SK-N-SH (cell line): ENCODE measurements at regions not wholly inside any gene's neighbourhood (a gene's known extent, or its start where the extent isn't known, plus 50 kb on each side); places are given as distances from the start of the nearest gene placed in this dataset.

Source experiments
- CTCF ChIA-PET: fragments of 300-600, 350-600 bp; formaldehyde crosslinking; extraction: SDS; loops from one replicate; lab custom pipeline; 2021; lab: Yijun Ruan, JAX
- POLR2A ChIA-PET: fragments of 350-600 bp; sonication (Branson Sonifier 250); formaldehyde crosslinking; extraction: SDS; loops from one replicate; lab custom pipeline; 2020; ENCODE audit warnings: antibody characterized with exemption, inconsistent platforms; lab: Yijun Ruan, JAX
- DNase-seq: peaks from one replicate; pipeline ENCODE4 v3.0.0; 2012
- H2AFZ ChIP-seq: fragments of 200-600 bp; sonication (generic); 2 replicates; pipeline ENCODE4 v1.8.1; 2016; ENCODE audit warnings: antibody characterized with exemption, mild to moderate bottlenecking, low read depth
- H3F3A ChIP-seq: fragments of 200-600 bp; sonication (generic); replicated peaks from 2 replicates; pipeline ENCODE3; 2016; ENCODE audit warnings: antibody characterized with exemption, mild to moderate bottlenecking; ENCODE audit not compliant: insufficient read depth
- H3K27ac ChIP-seq, 2 experiments: fragments of 200-500 bp in 1 of 2; fragments of 200-600 bp in 1 of 2; sonication (Bioruptor generic) in 1 of 2; sonication (generic), shearing (Covaris generic) in 1 of 2; 2 replicates each; pipeline versions ENCODE4 v1.5.1 to v1.6.1; 2014 to 2016; ENCODE audit warnings: low read depth in 2 of 2, inconsistent platforms in 1 of 2, low read length in 1 of 2, mild to moderate bottlenecking in 1 of 2, mixed read lengths in 1 of 2
- H3K27me3 ChIP-seq: fragments of 200-600 bp; sonication (generic), shearing (Covaris generic); 2 replicates; pipeline ENCODE4 v1.6.1; 2016; ENCODE audit warnings: mixed run types; ENCODE audit not compliant: insufficient read depth
- H3K36me3 ChIP-seq, 2 experiments: fragments of 200-500 bp in 1 of 2; fragments of 200-600 bp in 1 of 2; sonication (Bioruptor generic) in 1 of 2; sonication (generic) in 1 of 2; replicated peaks in 1 of 2; 2 replicates each; pipeline versions ENCODE3 to v1.5.1; 2014 to 2016; ENCODE audit warnings: low read length in 1 of 2, mild to moderate bottlenecking in 1 of 2; ENCODE audit not compliant: insufficient read depth in 2 of 2, control insufficient read depth in 1 of 2
- H3K4me1 ChIP-seq, 2 experiments: fragments of 200-500 bp in 1 of 2; fragments of 200-600 bp in 1 of 2; sonication (Bioruptor generic) in 1 of 2; sonication (generic), shearing (Covaris generic) in 1 of 2; 2 replicates each; pipeline versions ENCODE4 v1.5.1 to v1.6.1; 2014 to 2016; ENCODE audit warnings: low read depth in 1 of 2, low read length in 1 of 2, mixed run types in 1 of 2; ENCODE audit not compliant: insufficient read depth in 2 of 2, control insufficient read depth in 1 of 2
- H3K4me2 ChIP-seq: fragments of 200-600 bp; sonication (generic), shearing (Covaris generic); 2 replicates; pipeline ENCODE4 v1.6.1; 2017; ENCODE audit warnings: mixed run types
- H3K4me3 ChIP-seq, 2 experiments: fragments of 200-500 bp in 1 of 2; fragments of 200-600 bp in 1 of 2; sonication (Bioruptor generic) in 1 of 2; sonication (generic), shearing (Covaris generic) in 1 of 2; 2 replicates each; pipeline versions ENCODE4 v1.5.1 to v1.8.1; 2014 to 2016; ENCODE audit warnings: low read depth in 2 of 2, inconsistent platforms in 1 of 2, low read length in 1 of 2, mild to moderate bottlenecking in 1 of 2, mixed read lengths in 1 of 2, moderate library complexity in 1 of 2
- H3K79me2 ChIP-seq: fragments of 200-600 bp; sonication (generic); 2 replicates; pipeline ENCODE4 v1.8.1; 2017; ENCODE audit warnings: mild to moderate bottlenecking; ENCODE audit not compliant: insufficient read depth
- H3K9ac ChIP-seq: fragments of 200-600 bp; sonication (generic); 2 replicates; pipeline ENCODE4 v1.6.1; 2017; ENCODE audit warnings: mixed run types
- H3K9me2 ChIP-seq: fragments of 200-600 bp; sonication (generic); 2 replicates; pipeline ENCODE4 v1.6.1; 2017; ENCODE audit warnings: mixed run types
- H3K9me3 ChIP-seq: fragments of 200-600 bp; sonication (generic); 2 replicates; pipeline ENCODE4 v1.6.1; 2017; ENCODE audit warnings: mixed run types, mild to moderate bottlenecking, moderate library complexity
- H4K20me1 ChIP-seq: fragments of 200-600 bp; sonication (generic); 2 replicates; pipeline ENCODE4 v1.6.1; 2017; ENCODE audit warnings: mild to moderate bottlenecking, mixed run types; ENCODE audit not compliant: insufficient read depth
- FOXJ3 ChIP-seq: sonication (generic); formaldehyde crosslinking; IDR thresholded peaks from 2 replicates; pipeline ENCODE4 v1.5.1; 2020; ENCODE audit warnings: mild to moderate bottlenecking, missing genetic modification reagents
- GABPA ChIP-seq: IDR thresholded peaks from 2 replicates; pipeline ENCODE4 v1.4.0; 2012; ENCODE audit warnings: low read depth, mild to moderate bottlenecking
- IRF3 ChIP-seq: fragments of 150-350 bp; IDR thresholded peaks from 2 replicates; pipeline ENCODE4 v1.6.1; 2016; ENCODE audit warnings: mild to moderate bottlenecking, low read depth, low read length
- JUND ChIP-seq: IDR thresholded peaks from 2 replicates; pipeline ENCODE4 v1.4.0; 2012
- MEF2A ChIP-seq: IDR thresholded peaks from 2 replicates; pipeline ENCODE4 v1.4.0; 2012; ENCODE audit warnings: low read depth, borderline replicate concordance
- POLR2AphosphoS5 ChIP-seq: IDR thresholded peaks from 2 replicates; pipeline ENCODE4 v1.6.1; 2012; ENCODE audit warnings: low read depth, low read length
- RCOR1 ChIP-seq: fragments of 150-350 bp; IDR thresholded peaks from 2 replicates; pipeline ENCODE4 v1.6.1; 2017; ENCODE audit warnings: antibody characterized with exemption, low read length
- RFX5 ChIP-seq: IDR thresholded peaks from 2 replicates; pipeline ENCODE4 v1.6.1; 2012; ENCODE audit warnings: mild to moderate bottlenecking, improper control_type of control experiment, low read length
- SIN3A ChIP-seq: IDR thresholded peaks from 2 replicates; pipeline ENCODE4 v1.6.1; 2012; ENCODE audit warnings: low read depth, mild to moderate bottlenecking, low read length, moderate library complexity, borderline replicate concordance
- USF2 ChIP-seq: fragments of 150-350 bp; IDR thresholded peaks from 2 replicates; pipeline ENCODE4 v1.6.1; 2017; ENCODE audit warnings: antibody characterized with exemption, low read length, low read depth, borderline replicate concordance
- YY1 ChIP-seq: IDR thresholded peaks from 2 replicates; pipeline ENCODE4 v1.4.0; 2012; ENCODE audit warnings: low read depth, mild to moderate bottlenecking
- ZBTB33 ChIP-seq: IDR thresholded peaks from 2 replicates; pipeline ENCODE4 v1.4.0; 2012; ENCODE audit warnings: low read depth, borderline replicate concordance
- WGBS: methylation state at CpG from one replicate; pipeline ENCODE4 v1.1.6; 2017; ENCODE audit warnings: low lambda C conversion rate; 5-methylcytosine and 5-hydroxymethylcytosine counted together

- no peaks in the 10 kb centered on the region for H3K9me3 ChIP-seq
- H3K27ac ChIP-seq, result no peak overlapping the region
- no peaks in the 10 kb centered on the region for H3K9me2 ChIP-seq
- no peak overlapping the region for H2AFZ ChIP-seq
- no peaks in the 10 kb centered on the region; a peak in 1 of 4 replicates for H3K4me1 ChIP-seq
- no peak overlapping the region for H3K9ac ChIP-seq
- no peak overlapping the region for H3K4me2 ChIP-seq
- DNase-seq, result no peak
- H4K20me1 ChIP-seq, result no peaks in the 10 kb centered on the region
- no peak for TF ChIP-seq IRF3
- TF ChIP-seq POLR2AphosphoS5, result no peak
- TF ChIP-seq YY1, result no peak
- TF ChIP-seq RCOR1, result no peak
- no peak for TF ChIP-seq SIN3A
- TF ChIP-seq RFX5, result no peak
- TF ChIP-seq FOXJ3 (CRISPR knock-in tag), result no peak
- POLR2A ChIA-PET, result no interaction called here
- H3F3A ChIP-seq, result no peaks in the 10 kb centered on the region
- WGBS, result 13% methylated on average over 3 of the region's 3 CpGs
- no peaks in the 10 kb centered on the region; the same call in 1 of the 2 replicates for H3K27me3 ChIP-seq
- H3K36me3 ChIP-seq, result no peaks in the 10 kb centered on the region
- H3K4me3 ChIP-seq, result no peak overlapping the region
- H3K79me2 ChIP-seq, result no peaks in the 10 kb centered on the region
- CTCF ChIA-PET, result interaction anchor here (0.8 to 1.1 kb wide), 3 partner anchors 11 to 45 kb away, joined by 3 to 4 read pairs (median 3); no protein-coding TSS in a partner anchor
Measured at GRCh38 chr2:41621563-41621962, 426.3 kb upstream of the PKDCC start.

GRCh38 chr2:41622301-41622700, 425.5 kb upstream of the PKDCC start:
- no peaks in the 10 kb centered on the region for H3K79me2 ChIP-seq
- H4K20me1 ChIP-seq, result no peaks in the 10 kb centered on the region
- no peaks in the 10 kb centered on the region for H3K36me3 ChIP-seq
- no peaks in the 10 kb centered on the region for H3F3A ChIP-seq
- TF ChIP-seq MEF2A (no peak), GABPA (no peak), ZBTB33 (no peak), JUND (no peak), USF2 (no peak)
- H3K9me3 ChIP-seq, result no peaks in the 10 kb centered on the region
- H2AFZ ChIP-seq, result no peak overlapping the region
- ChIA-PET POLR2A (no interaction called here), CTCF (interaction anchor here (0.8 to 1.3 kb wide), 3 partner anchors 11 to 1709 kb away, joined by 3 to 5 read pairs (median 3); no protein-coding TSS in a partner anchor)
- H3K9ac ChIP-seq, result no peak overlapping the region
- H3K27ac ChIP-seq, result no peak overlapping the region
- H3K27me3 ChIP-seq, result no peaks in the 10 kb centered on the region; the same call in 1 of the 2 replicates
- no peaks in the 10 kb centered on the region for H3K9me2 ChIP-seq
- no peak overlapping the region for H3K4me3 ChIP-seq
- no peak for DNase-seq
- no peaks in the 10 kb centered on the region; a peak in 1 of 4 replicates for H3K4me1 ChIP-seq
- 59% methylated on average over 5 of the region's 5 CpGs for WGBS
- H3K4me2 ChIP-seq, result no peak overlapping the region
